Fibroblast of villous mesenchyme (primary cell): ENCODE measurements at regions not wholly inside any gene's neighbourhood (a gene's known extent, or its start where the extent isn't known, plus 50 kb on each side); places are given as distances from the start of the nearest gene placed in this dataset.
"Not testable (repeated sequence)": the region's sequence is repeated elsewhere in the genome, so short reads cannot be mapped to it uniquely, and the experiment has no call there.

Source experiments
- DNase-seq: peaks from one replicate; pipeline ENCODE4 v3.0.0-alpha.2; 2010; ENCODE audit warnings: low read depth
- H3K4me3 ChIP-seq: 2 replicates; pipeline ENCODE4 v1.5.1; 2011; ENCODE audit warnings: low read depth, mild to moderate bottlenecking, low read length
- TF ChIP-seq, protein P1 (sequence below): IDR thresholded peaks from 2 replicates; pipeline ENCODE4 v1.5.1; 2012; ENCODE audit warnings: low read depth, mild to moderate bottlenecking, low read length; ENCODE audit not compliant: insufficient read depth

DNA sequence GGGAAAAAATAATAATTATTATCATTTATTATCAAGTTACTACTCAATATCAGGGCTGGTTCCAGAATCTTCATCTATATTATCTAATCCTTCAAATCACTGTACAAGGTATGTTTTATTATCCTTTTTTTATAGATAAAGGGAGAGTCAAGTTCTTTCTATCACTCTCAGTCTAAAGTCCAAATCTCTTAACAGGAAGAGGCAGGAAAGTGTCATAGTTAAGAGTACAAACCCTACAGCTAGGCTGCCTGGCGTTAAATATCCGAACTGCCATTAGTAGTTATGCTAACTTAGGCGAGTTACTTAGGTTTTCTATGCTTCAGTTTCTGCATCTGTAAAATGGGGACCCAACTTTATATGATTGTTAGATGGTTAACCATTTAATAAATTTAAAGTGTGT lies 99.4 kb upstream of the CCDC91 start:
- H3K4me3 ChIP-seq = no peak overlapping the region
- TF ChIP-seq, protein P1, sequence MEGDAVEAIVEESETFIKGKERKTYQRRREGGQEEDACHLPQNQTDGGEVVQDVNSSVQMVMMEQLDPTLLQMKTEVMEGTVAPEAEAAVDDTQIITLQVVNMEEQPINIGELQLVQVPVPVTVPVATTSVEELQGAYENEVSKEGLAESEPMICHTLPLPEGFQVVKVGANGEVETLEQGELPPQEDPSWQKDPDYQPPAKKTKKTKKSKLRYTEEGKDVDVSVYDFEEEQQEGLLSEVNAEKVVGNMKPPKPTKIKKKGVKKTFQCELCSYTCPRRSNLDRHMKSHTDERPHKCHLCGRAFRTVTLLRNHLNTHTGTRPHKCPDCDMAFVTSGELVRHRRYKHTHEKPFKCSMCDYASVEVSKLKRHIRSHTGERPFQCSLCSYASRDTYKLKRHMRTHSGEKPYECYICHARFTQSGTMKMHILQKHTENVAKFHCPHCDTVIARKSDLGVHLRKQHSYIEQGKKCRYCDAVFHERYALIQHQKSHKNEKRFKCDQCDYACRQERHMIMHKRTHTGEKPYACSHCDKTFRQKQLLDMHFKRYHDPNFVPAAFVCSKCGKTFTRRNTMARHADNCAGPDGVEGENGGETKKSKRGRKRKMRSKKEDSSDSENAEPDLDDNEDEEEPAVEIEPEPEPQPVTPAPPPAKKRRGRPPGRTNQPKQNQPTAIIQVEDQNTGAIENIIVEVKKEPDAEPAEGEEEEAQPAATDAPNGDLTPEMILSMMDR = no peak
- DNase-seq = no peak

DNA sequence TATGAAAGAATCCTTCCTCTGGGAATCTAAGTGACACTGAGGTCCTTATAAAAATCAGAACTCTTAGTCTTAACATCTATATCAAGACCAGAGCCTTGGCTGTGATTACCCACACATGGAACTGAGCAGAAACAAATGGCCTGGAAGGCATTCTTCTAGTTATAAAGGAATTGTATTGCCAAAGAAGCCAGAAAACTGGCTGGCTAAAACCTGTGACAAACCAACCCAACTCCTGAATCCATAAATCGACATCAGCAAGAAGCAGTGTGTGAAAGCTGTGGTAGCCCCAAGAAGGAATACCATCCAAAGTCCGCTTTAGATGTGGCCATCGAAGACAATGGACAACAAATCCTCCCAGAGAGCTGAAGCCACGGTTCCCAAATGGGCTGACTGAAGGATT lies 97.9 kb upstream of the CCDC91 start:
- no peak for DNase-seq
- TF ChIP-seq, protein P1 = no peak
- H3K4me3 ChIP-seq = no peak overlapping the region

DNA sequence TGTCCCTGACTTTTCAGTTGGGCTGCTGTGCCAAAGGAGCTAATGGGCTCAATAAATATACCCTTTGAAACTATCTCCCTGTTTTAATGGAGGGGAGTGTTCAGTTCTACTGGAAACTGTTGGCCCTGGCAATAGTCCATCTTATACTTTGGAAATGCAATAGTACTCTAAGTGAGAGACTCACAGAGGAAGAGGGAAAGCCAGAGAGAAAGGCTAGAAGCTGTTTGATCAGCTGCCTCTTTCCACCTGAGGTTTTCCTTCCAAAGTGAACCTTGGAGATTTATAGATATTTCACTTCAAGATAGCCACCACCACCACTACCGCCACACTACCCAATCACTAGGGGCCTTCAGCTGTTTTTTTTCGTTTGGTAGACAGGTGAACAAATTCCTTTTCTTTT lies 93.6 kb upstream of the CCDC91 start:
- DNase-seq = no peak
- H3K4me3 ChIP-seq = no peak overlapping the region
- TF ChIP-seq, protein P1 = no peak

DNA sequence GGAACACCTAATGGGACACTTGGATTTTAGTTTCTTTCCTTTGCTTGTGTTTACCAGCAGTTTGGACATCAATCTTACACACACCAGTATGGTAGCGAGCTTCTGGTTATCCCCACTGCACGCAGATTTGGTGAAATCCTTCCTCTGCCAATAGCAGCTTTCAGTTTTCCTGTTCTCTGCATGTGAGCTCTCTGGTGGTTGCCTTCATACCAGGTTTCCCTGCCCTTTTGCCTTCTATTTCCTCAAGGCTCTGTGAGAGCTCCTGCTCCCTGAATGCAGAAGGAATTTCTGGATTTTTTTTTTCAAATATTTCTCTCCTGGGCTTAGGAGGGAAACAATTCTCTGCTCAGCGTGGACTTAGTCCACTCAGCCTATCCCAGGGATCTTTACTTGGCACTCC lies 93.0 kb upstream of the CCDC91 start:
- no peak for DNase-seq
- no peak overlapping the region for H3K4me3 ChIP-seq

DNA sequence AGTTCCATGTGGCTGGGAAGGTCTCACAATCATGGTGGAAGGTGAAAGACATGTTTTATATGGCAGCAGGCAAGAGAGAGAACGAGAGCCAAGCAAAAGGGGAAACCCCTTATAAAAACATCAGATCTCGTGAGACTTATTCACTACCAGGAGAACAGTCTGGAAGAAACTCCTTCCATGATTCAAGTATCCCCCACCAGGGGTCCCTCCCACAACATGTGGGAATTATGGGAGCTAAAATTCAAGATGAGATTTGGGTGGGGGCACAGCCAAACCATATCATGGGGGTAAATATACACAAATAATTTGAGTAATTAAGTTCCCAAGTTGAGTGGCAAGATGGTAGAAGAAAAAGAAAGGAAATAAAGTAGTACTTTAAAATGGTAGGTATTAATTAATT lies 91.0 kb upstream of the CCDC91 start:
- not testable (repeated sequence) for DNase-seq
- TF ChIP-seq, protein P1 = peak; percentile 5

More for the DNA sequence above, 93.0 kb upstream of the CCDC91 start:
- TF ChIP-seq, protein P1 = no peak

DNA sequence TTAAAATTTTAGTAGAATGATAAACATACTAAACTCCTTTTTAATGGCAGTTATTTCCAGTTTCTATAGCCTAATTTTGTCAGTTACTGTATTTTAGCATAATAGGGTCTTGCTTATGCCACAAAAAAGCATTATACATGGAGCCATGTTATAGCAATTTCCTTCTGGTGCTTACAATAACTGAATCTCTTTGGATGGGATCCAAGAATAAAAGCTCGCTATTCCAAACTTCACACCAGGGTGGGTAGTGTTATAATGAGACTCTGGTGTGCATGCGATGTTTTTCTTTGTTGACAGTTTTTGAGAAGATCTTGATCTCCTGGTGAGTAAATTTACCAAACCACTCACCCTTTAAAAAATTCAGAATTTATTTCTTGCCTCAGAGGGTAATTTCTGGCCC lies 90.4 kb upstream of the CCDC91 start:
- H3K4me3 ChIP-seq = no peak overlapping the region
- DNase-seq = no peak
- TF ChIP-seq, protein P1 = no peak

More for the DNA sequence above, 91.0 kb upstream of the CCDC91 start:
- not testable (repeated sequence) for H3K4me3 ChIP-seq

DNA sequence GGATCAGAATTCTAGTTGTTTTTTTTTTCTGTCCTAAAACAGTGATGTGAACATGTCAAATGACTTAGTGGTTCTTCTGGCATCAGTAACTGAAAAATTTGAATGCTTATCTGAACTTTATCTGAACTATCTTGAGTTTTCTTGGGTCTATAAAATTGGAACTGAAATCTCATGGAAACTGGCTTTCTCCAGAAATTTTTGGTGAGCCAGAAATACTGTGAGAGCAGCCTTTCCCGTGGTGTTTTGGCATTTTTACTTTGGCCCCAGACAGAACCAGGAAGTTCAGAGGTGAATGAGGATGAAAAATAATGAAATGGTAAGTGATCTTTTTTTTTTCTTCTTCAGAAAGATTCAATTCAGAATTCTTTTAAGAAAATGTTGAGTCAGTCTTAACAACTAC lies 89.5 kb upstream of the CCDC91 start:
- TF ChIP-seq, protein P1 = no peak
- H3K4me3 ChIP-seq = no peak overlapping the region
- DNase-seq = no peak
